CD4-positive, alpha-beta T cell (primary cell): ENCODE measurements at regions not wholly inside any gene's neighbourhood (a gene's known extent, or its start where the extent isn't known, plus 50 kb on each side); places are given as distances from the start of the nearest gene placed in this dataset.

Source experiments
- ATAC-seq: fragments of 200-7000 bp; cut with Tn5 transposase; one replicate; pipeline ENCODE4 v1.10.0; 2022; ENCODE audit warnings: mild to moderate bottlenecking; ENCODE audit not compliant: poor library complexity
- CTCF ChIA-PET: fragments of 350-600 bp; sonication (Branson Sonifier 250); formaldehyde crosslinking; loops from one replicate; lab custom pipeline; 2021; ENCODE audit warnings: antibody characterized with exemption, inconsistent platforms; lab: Charles Lee
- POLR2A ChIA-PET: fragments of 350-600 bp; sonication (Branson Sonifier 250); formaldehyde crosslinking; loops from one replicate; lab custom pipeline; 2021; ENCODE audit warnings: antibody characterized with exemption, inconsistent platforms; lab: Charles Lee
- DNase-seq, 14 experiments: peaks; one replicate each; pipeline ENCODE4 v3.0.0-alpha.2; 2013 to 2020; ENCODE audit warnings: mixed read lengths in 2 of 14
- H3K27ac ChIP-seq, 2 donors: one replicate each; pipeline versions ENCODE4 v1.5.1 to v1.7.0; 2013; ENCODE audit warnings: low read length in 2 of 2, low read depth in 1 of 2, mild to moderate bottlenecking in 1 of 2
- H3K27me3 ChIP-seq, 2 experiments: 1 replicate in 1 of 2; 2 replicates in 1 of 2; pipeline versions ENCODE4 v1.6.1 to v1.7.0; 2013; ENCODE audit warnings: low read length in 2 of 2, control low read depth in 1 of 2, mild to moderate bottlenecking in 1 of 2, moderate library complexity in 1 of 2; ENCODE audit not compliant: insufficient read depth in 2 of 2, control insufficient read depth in 1 of 2
- H3K36me3 ChIP-seq: one replicate; pipeline ENCODE4 v1.6.1; 2013; ENCODE audit warnings: low read length, control low read depth; ENCODE audit not compliant: insufficient read depth
- H3K4me1 ChIP-seq: one replicate; pipeline ENCODE4 v1.6.1; 2013; ENCODE audit warnings: low read length, control low read depth; ENCODE audit not compliant: insufficient read depth
- H3K4me3 ChIP-seq: one replicate; pipeline ENCODE4 v1.5.1; 2013; ENCODE audit warnings: mild to moderate bottlenecking, low read length, moderate library complexity
- H3K9me3 ChIP-seq, 2 experiments: 1 replicate in 1 of 2; 2 replicates in 1 of 2; pipeline versions ENCODE4 v1.6.1 to v1.7.0; 2013; ENCODE audit warnings: low read length in 2 of 2, mild to moderate bottlenecking in 2 of 2, control low read depth in 1 of 2, moderate library complexity in 1 of 2; ENCODE audit not compliant: control insufficient read depth in 1 of 2, insufficient read depth in 1 of 2
- H3K27ac Mint-ChIP-seq: one replicate; pipeline ENCODE4 v1.8.0; 2020; ENCODE audit warnings: mixed read lengths
- H3K27me3 Mint-ChIP-seq: one replicate; pipeline ENCODE4 v1.8.0; 2021; ENCODE audit warnings: mixed read lengths
- H3K36me3 Mint-ChIP-seq: one replicate; pipeline ENCODE4 v1.8.0; 2021; ENCODE audit warnings: low read depth, mixed read lengths
- H3K4me1 Mint-ChIP-seq: one replicate; pipeline ENCODE4 v1.8.0; 2021; ENCODE audit warnings: low read depth, mixed read lengths
- H3K4me3 Mint-ChIP-seq: one replicate; pipeline ENCODE4 v1.8.0; 2020; ENCODE audit warnings: mild to moderate bottlenecking, mixed read lengths
- H3K9me3 Mint-ChIP-seq: one replicate; pipeline ENCODE4 v1.8.0; 2020; ENCODE audit warnings: mixed read lengths
- intact Hi-C, 2 experiments: fragments of 100-400 bp; cut with DNase I in 1 of 2; cut with micrococcal nuclease in 1 of 2; formaldehyde crosslinking; loops; one replicate each; pipeline versions ENCODE4 v1.15.1 to v1.9.0; 2023 to 2025; cut with DNase I, micrococcal nuclease
- TF ChIP-seq, protein P1 (sequence below): fragments of 200-600 bp; IDR thresholded peaks from one replicate; pipeline ENCODE4 v1.8.0; 2022; ENCODE audit warnings: antibody characterized with exemption, mild to moderate bottlenecking

DNA sequence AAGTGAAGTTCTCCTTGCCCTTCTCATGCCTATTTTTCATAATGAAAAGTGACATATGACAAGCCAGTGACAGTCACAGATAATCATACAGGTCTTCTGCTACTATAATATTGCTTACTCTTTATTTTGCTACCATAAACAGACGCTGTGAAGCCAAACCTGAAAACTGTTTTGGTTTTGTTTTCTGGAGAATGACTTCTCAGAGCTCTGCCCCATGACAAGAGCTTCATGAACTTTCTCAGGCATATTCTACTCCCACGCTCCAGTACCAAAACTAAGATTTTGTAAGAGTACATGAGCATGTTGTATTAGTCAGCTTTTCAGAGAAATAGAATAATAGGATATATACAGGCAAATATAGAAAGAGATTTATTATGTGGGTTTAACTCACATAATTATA is 64.3 kb upstream of the VTCN1 start:
- H3K36me3 ChIP-seq: no peaks in the 10 kb centered on the region
- no peaks in the 10 kb centered on the region for H3K36me3 Mint-ChIP-seq
- TF ChIP-seq, protein P1, sequence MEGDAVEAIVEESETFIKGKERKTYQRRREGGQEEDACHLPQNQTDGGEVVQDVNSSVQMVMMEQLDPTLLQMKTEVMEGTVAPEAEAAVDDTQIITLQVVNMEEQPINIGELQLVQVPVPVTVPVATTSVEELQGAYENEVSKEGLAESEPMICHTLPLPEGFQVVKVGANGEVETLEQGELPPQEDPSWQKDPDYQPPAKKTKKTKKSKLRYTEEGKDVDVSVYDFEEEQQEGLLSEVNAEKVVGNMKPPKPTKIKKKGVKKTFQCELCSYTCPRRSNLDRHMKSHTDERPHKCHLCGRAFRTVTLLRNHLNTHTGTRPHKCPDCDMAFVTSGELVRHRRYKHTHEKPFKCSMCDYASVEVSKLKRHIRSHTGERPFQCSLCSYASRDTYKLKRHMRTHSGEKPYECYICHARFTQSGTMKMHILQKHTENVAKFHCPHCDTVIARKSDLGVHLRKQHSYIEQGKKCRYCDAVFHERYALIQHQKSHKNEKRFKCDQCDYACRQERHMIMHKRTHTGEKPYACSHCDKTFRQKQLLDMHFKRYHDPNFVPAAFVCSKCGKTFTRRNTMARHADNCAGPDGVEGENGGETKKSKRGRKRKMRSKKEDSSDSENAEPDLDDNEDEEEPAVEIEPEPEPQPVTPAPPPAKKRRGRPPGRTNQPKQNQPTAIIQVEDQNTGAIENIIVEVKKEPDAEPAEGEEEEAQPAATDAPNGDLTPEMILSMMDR: no peak
- peaks cover 13% of the 10 kb centered on the region for H3K27me3 Mint-ChIP-seq
- H3K27me3 ChIP-seq: no peaks in the 10 kb centered on the region
- ChIA-PET CTCF (no interaction called here), POLR2A (no interaction called here)
- no peaks in the 10 kb centered on the region for H3K4me1 Mint-ChIP-seq
- no peak overlapping the region for H3K4me3 ChIP-seq
- no peaks in the 10 kb centered on the region for H3K4me1 ChIP-seq
- no peak for ATAC-seq
- H3K27ac ChIP-seq: no peak overlapping the region
- intact Hi-C loops: no loop called here
- no peak overlapping the region for H3K4me3 Mint-ChIP-seq
- no peak overlapping the region for H3K27ac Mint-ChIP-seq
- DNase-seq: no peak
- H3K9me3 Mint-ChIP-seq: no peaks in the 10 kb centered on the region
- no peaks in the 10 kb centered on the region for H3K9me3 ChIP-seq

DNA sequence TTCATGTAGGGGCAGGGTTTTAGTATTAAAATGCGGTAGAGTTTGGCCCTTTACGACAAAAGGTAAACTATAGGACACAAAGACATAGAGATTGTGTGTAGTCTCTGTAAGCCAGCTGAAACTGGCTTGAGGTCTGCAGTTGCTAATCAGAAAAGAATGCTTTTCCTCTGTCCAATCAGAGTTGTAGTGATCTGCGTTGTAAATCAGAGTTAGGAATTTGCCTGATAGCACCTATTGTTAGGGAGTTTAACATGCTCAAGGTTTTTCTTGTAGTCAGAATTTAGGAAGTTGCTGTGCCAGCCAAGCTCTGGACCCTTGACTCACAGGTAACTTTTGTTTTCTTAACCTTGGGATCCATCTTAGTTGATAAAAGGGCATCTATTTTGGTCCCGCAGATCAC is 61.2 kb upstream of the VTCN1 start:
- TF ChIP-seq, protein P1: no peak
- no peak for DNase-seq
- intact Hi-C loops: no loop called here
- no peaks in the 10 kb centered on the region for H3K9me3 ChIP-seq
- H3K27me3 ChIP-seq: peaks cover 0 to 6% of the 10 kb centered on the region in 2 experiments
- no peak overlapping the region for H3K27ac ChIP-seq
- no peaks in the 10 kb centered on the region for H3K4me1 ChIP-seq
- Mint-ChIP-seq H3K27me3 (peaks cover 21% of the 10 kb centered on the region), H3K27ac (no peak overlapping the region), H3K4me1 (no peaks in the 10 kb centered on the region), H3K4me3 (no peak overlapping the region), H3K36me3 (no peaks in the 10 kb centered on the region), H3K9me3 (no peaks in the 10 kb centered on the region)
- H3K36me3 ChIP-seq: no peaks in the 10 kb centered on the region
- CTCF ChIA-PET: no interaction called here
- POLR2A ChIA-PET: no interaction called here
- ATAC-seq: no peak
- no peak overlapping the region for H3K4me3 ChIP-seq

DNA sequence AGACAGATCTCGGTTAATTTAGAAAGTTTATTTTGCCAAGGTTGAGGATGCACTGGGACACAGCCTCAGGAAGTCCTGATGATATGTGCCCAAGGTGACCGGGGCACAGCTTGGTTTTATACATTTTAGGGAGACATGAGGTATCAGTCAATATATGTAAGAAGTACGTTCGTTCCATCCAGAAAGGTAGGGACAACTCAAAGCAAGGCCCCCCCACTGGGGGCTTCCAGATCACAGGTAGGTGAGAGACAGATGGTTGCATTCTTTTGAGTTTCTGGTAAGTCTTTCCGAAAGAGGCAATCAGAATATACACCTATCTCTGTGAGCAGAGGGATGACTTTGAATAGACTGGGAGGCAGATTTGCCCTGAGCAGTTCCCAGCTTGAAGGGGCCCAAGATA is 60.4 kb upstream of the VTCN1 start:
- Mint-ChIP-seq H3K4me3 (no peak overlapping the region), H3K9me3 (no peaks in the 10 kb centered on the region), H3K4me1 (no peaks in the 10 kb centered on the region), H3K27me3 (peaks cover 21% of the 10 kb centered on the region), H3K36me3 (no peaks in the 10 kb centered on the region), H3K27ac (no peak overlapping the region)
- intact Hi-C loops: no loop called here
- no peak for ATAC-seq
- POLR2A ChIA-PET: no interaction called here
- Histone ChIP-seq H3K9me3 (no peaks in the 10 kb centered on the region), H3K4me1 (no peaks in the 10 kb centered on the region), H3K27me3 (peaks cover 0 to 6% of the 10 kb centered on the region in 2 experiments), H3K27ac (no peak overlapping the region), H3K36me3 (no peaks in the 10 kb centered on the region), H3K4me3 (no peak overlapping the region)
- no peak for DNase-seq
- TF ChIP-seq, protein P1: no peak
- CTCF ChIA-PET: no interaction called here
